Ureter (tissue), 1 donor: ENCODE measurements at regions not wholly inside any gene's neighbourhood (a gene's known extent, or its start where the extent isn't known, plus 50 kb on each side); places are given as distances from the start of the nearest gene placed in this dataset.
"Not testable (repeated sequence)": the region's sequence is repeated elsewhere in the genome, so short reads cannot be mapped to it uniquely, and the experiment has no call there.

Source experiments
- DNase-seq: peaks from one replicate; pipeline ENCODE4 v3.0.0-alpha.2; 2020; ENCODE audit warnings: low spot score
- donor health status: DM: yes; HTN: yes; CAD: no.

- DNase-seq: no peak
Measured at GRCh38 chr4:38514465-38515146, 149.4 kb upstream of the KLF3 start.

- no peak for DNase-seq
Measured at GRCh38 chr4:38516190-38516589, 147.8 kb upstream of the KLF3 start.

GRCh38 chr4:38519666-38520065, 144.3 kb upstream of the KLF3 start:
- DNase-seq: no peak

- no peak for DNase-seq
Measured at GRCh38 chr4:38523054-38523453, 140.9 kb upstream of the KLF3 start.

- DNase-seq: peak; percentile 68
Measured at GRCh38 chr4:38523524-38524448, 140.2 kb upstream of the KLF3 start.

- no peak for DNase-seq
Measured at GRCh38 chr4:38526412-38526811, 137.6 kb upstream of the KLF3 start.

- DNase-seq: peak; percentile 85
Measured at GRCh38 chr4:38529189-38530115, 134.5 kb upstream of the KLF3 start.

- DNase-seq: no peak
Measured at GRCh38 chr4:38530486-38530885, 133.5 kb upstream of the KLF3 start.

GRCh38 chr4:38531141-38531727, 132.8 kb upstream of the KLF3 start:
- no peak for DNase-seq

GRCh38 chr4:38532908-38533499, 131.0 kb upstream of the KLF3 start:
- DNase-seq: no peak

GRCh38 chr4:38534344-38535045, 129.5 kb upstream of the KLF3 start:
- no peak for DNase-seq

- not testable (repeated sequence) for DNase-seq
Measured at GRCh38 chr4:38535071-38535470, 128.9 kb upstream of the KLF3 start.

- DNase-seq: no peak
Measured at GRCh38 chr4:38535717-38536116, 128.3 kb upstream of the KLF3 start.

GRCh38 chr4:38536716-38537115, 127.3 kb upstream of the KLF3 start:
- no peak for DNase-seq

GRCh38 chr4:38537666-38538065, 126.3 kb upstream of the KLF3 start:
- DNase-seq: no peak

- no peak for DNase-seq
Measured at GRCh38 chr4:38538517-38538916, 125.5 kb upstream of the KLF3 start.

GRCh38 chr4:38539501-38539900, 124.5 kb upstream of the KLF3 start:
- no peak for DNase-seq

GRCh38 chr4:38547052-38547451, 116.9 kb upstream of the KLF3 start:
- no peak for DNase-seq

- DNase-seq: no peak
Measured at GRCh38 chr4:38548256-38548655, 115.7 kb upstream of the KLF3 start.

- DNase-seq: no peak
Measured at GRCh38 chr4:38559374-38559773, 104.6 kb upstream of the KLF3 start.

GRCh38 chr4:38560340-38560739, 103.7 kb upstream of the KLF3 start:
- DNase-seq: no peak
